Muscle layer of colon (tissue), 2 donors: ENCODE measurements at regions not wholly inside any gene's neighbourhood (a gene's known extent, or its start where the extent isn't known, plus 50 kb on each side); places are given as distances from the start of the nearest gene placed in this dataset.

Experiments used
- H3K27ac ChIP-seq: one replicate; pipeline ENCODE4 v1.7.0; 2013; ENCODE audit warnings: low read depth, mild to moderate bottlenecking, low read length, moderate library complexity
- H3K27me3 ChIP-seq, 2 donors: one replicate each; pipeline ENCODE4 v1.7.0; 2013; ENCODE audit warnings: low read length in 2 of 2, mild to moderate bottlenecking in 2 of 2; ENCODE audit not compliant: insufficient read depth in 2 of 2, control insufficient read depth in 1 of 2
- H3K36me3 ChIP-seq: one replicate; pipeline ENCODE4 v1.7.0; 2013; ENCODE audit warnings: mild to moderate bottlenecking, low read length; ENCODE audit not compliant: insufficient read depth
- H3K4me1 ChIP-seq: one replicate; pipeline ENCODE4 v1.7.0; 2013; ENCODE audit warnings: mild to moderate bottlenecking, low read length; ENCODE audit not compliant: insufficient read depth
- H3K4me3 ChIP-seq, 2 donors: one replicate each; pipeline ENCODE4 v1.7.0; 2013; ENCODE audit warnings: low read length in 2 of 2, low read depth in 1 of 2, mild to moderate bottlenecking in 1 of 2, moderate library complexity in 1 of 2
- H3K9ac ChIP-seq: one replicate; pipeline ENCODE4 v1.7.0; 2013; ENCODE audit warnings: low read length
- H3K9me3 ChIP-seq: one replicate; pipeline ENCODE4 v1.7.0; 2013; ENCODE audit warnings: mild to moderate bottlenecking, low read length
- donor health status: abdominal sarcoma.
- donor health status: Adenocarcinoma of cecum.

GRCh38 chr12:90398285-90398836 lies 556.6 kb downstream of the CCER1 start:
- Histone ChIP-seq H3K9ac (no peak overlapping the region), H3K27ac (no peak overlapping the region), H3K27me3 (no peaks in the 10 kb centered on the region), H3K4me1 (no peaks in the 10 kb centered on the region), H3K36me3 (no peaks in the 10 kb centered on the region), H3K4me3 (no peak overlapping the region), H3K9me3 (no peaks in the 10 kb centered on the region)

- no peaks in the 10 kb centered on the region for H3K27me3 ChIP-seq
- H3K27ac ChIP-seq: no peak overlapping the region
- no peaks in the 10 kb centered on the region for H3K4me1 ChIP-seq
- no peak overlapping the region for H3K9ac ChIP-seq
- H3K4me3 ChIP-seq: no peak overlapping the region
- H3K9me3 ChIP-seq: no peaks in the 10 kb centered on the region
- no peaks in the 10 kb centered on the region for H3K36me3 ChIP-seq
Measured at GRCh38 chr12:90396556-90396955, 558.4 kb downstream of the CCER1 start.

- Histone ChIP-seq H3K27ac (no peak overlapping the region), H3K9ac (no peak overlapping the region), H3K27me3 (no peaks in the 10 kb centered on the region), H3K4me3 (no peak overlapping the region), H3K4me1 (no peaks in the 10 kb centered on the region), H3K36me3 (no peaks in the 10 kb centered on the region), H3K9me3 (no peaks in the 10 kb centered on the region)
Measured at GRCh38 chr12:90393652-90394051, 561.3 kb downstream of the CCER1 start.

GRCh38 chr12:90393089-90393488 lies 561.9 kb downstream of the CCER1 start:
- no peak overlapping the region for H3K4me3 ChIP-seq
- no peak overlapping the region for H3K9ac ChIP-seq
- no peaks in the 10 kb centered on the region for H3K27me3 ChIP-seq
- no peaks in the 10 kb centered on the region for H3K4me1 ChIP-seq
- H3K36me3 ChIP-seq: no peaks in the 10 kb centered on the region
- H3K9me3 ChIP-seq: no peaks in the 10 kb centered on the region
- no peak overlapping the region for H3K27ac ChIP-seq

GRCh38 chr12:90390947-90391346 lies 564.0 kb downstream of the CCER1 start:
- H3K27ac ChIP-seq: no peak overlapping the region
- no peaks in the 10 kb centered on the region for H3K4me1 ChIP-seq

GRCh38 chr12:90368081-90368480 lies 586.9 kb downstream of the CCER1 start:
- Histone ChIP-seq H3K27ac (no peak overlapping the region), H3K36me3 (no peaks in the 10 kb centered on the region), H3K4me3 (no peak overlapping the region), H3K9ac (no peak overlapping the region), H3K27me3 (no peaks in the 10 kb centered on the region), H3K4me1 (no peaks in the 10 kb centered on the region), H3K9me3 (no peaks in the 10 kb centered on the region)

More at GRCh38 chr12:90390947-90391346, 564.0 kb downstream of the CCER1 start:
- Histone ChIP-seq H3K4me3 (no peak overlapping the region), H3K9ac (no peak overlapping the region), H3K27me3 (no peaks in the 10 kb centered on the region), H3K9me3 (no peaks in the 10 kb centered on the region), H3K36me3 (no peaks in the 10 kb centered on the region)

- Histone ChIP-seq H3K4me1 (no peaks in the 10 kb centered on the region), H3K27ac (no peak overlapping the region), H3K9ac (no peak overlapping the region), H3K4me3 (no peak overlapping the region), H3K9me3 (no peaks in the 10 kb centered on the region), H3K36me3 (no peaks in the 10 kb centered on the region), H3K27me3 (no peaks in the 10 kb centered on the region)
Measured at GRCh38 chr12:90366286-90366685, 588.7 kb downstream of the CCER1 start.

- no peaks in the 10 kb centered on the region for H3K36me3 ChIP-seq
- no peaks in the 10 kb centered on the region for H3K27me3 ChIP-seq
- H3K4me1 ChIP-seq: no peaks in the 10 kb centered on the region
- no peaks in the 10 kb centered on the region for H3K9me3 ChIP-seq
- no peak overlapping the region for H3K27ac ChIP-seq
- no peak overlapping the region for H3K4me3 ChIP-seq
- no peak overlapping the region for H3K9ac ChIP-seq
Measured at GRCh38 chr12:90360300-90360699, 594.7 kb downstream of the CCER1 start.

- Histone ChIP-seq H3K9ac (no peak overlapping the region), H3K27ac (no peak overlapping the region), H3K9me3 (no peaks in the 10 kb centered on the region), H3K27me3 (no peaks in the 10 kb centered on the region), H3K36me3 (no peaks in the 10 kb centered on the region), H3K4me3 (no peak overlapping the region), H3K4me1 (no peaks in the 10 kb centered on the region)
Measured at GRCh38 chr12:90355711-90356355, 599.1 kb downstream of the CCER1 start.

- H3K9me3 ChIP-seq: no peaks in the 10 kb centered on the region
- H3K4me1 ChIP-seq: no peaks in the 10 kb centered on the region
- no peak overlapping the region for H3K4me3 ChIP-seq
- no peaks in the 10 kb centered on the region for H3K36me3 ChIP-seq
- H3K27ac ChIP-seq: no peak overlapping the region
- H3K9ac ChIP-seq: no peak overlapping the region
- no peaks in the 10 kb centered on the region for H3K27me3 ChIP-seq
Measured at GRCh38 chr12:90343966-90344365, 611.0 kb downstream of the CCER1 start.

- H3K4me1 ChIP-seq: no peaks in the 10 kb centered on the region
- no peak overlapping the region for H3K4me3 ChIP-seq
- no peak overlapping the region for H3K27ac ChIP-seq
- H3K9me3 ChIP-seq: no peaks in the 10 kb centered on the region
- H3K27me3 ChIP-seq: no peaks in the 10 kb centered on the region
- H3K36me3 ChIP-seq: no peaks in the 10 kb centered on the region
- no peak overlapping the region for H3K9ac ChIP-seq
Measured at GRCh38 chr12:90342081-90342480, 612.9 kb downstream of the CCER1 start.

- no peak overlapping the region for H3K9ac ChIP-seq
- no peaks in the 10 kb centered on the region for H3K4me1 ChIP-seq
- H3K27ac ChIP-seq: no peak overlapping the region
- no peaks in the 10 kb centered on the region for H3K27me3 ChIP-seq
- H3K4me3 ChIP-seq: no peak overlapping the region
- no peaks in the 10 kb centered on the region for H3K9me3 ChIP-seq
- H3K36me3 ChIP-seq: no peaks in the 10 kb centered on the region
Measured at GRCh38 chr12:90339837-90340236, 615.1 kb downstream of the CCER1 start.
